ENCODE measurements at regions not wholly inside any gene's neighbourhood (a gene's known extent, or its start where the extent isn't known, plus 50 kb on each side); places are given as distances from the start of the nearest gene placed in this dataset.

DNA sequence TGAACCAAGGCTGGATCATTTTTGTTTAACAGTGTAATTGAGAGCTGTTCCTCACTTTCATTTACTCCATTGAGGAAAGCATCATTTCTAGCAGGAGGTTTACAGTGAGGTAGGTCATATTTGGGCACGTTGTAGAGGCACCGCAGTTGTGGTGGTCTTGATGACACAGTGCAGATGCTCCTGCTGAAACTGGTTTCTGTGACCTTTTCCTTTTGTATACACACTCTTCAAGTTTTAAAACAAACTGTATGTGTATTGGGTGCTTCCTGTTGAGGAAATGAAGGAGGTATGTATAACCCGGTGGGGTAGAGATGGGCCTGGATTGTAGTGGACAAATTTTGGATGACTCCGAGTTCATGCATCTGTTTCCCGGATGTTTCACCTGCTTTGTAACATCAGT, 456.3 kb upstream of the RGS6 start:
- 0 out of 2 replicates have a peak overlapping the region, but pooled peaks have one; percentile 14 for H3K27ac Mint-ChIP-seq
- DNase-seq (ENCODE audit: low spot score) = no peak
- no peak for TF ChIP-seq CTCF (conservative IDR thresholded peaks at IDR 0.05; ENCODE audit: low read depth in 2 of 2)
- no peak for TF ChIP-seq CREB1 (CRISPR knock-in tag; IDR thresholded peaks at IDR 0.05; ENCODE audit: low read depth)
- no peak for TF ChIP-seq POLR2AphosphoS5 (IDR thresholded peaks at IDR 0.05; ENCODE audit: low read depth)
- TF ChIP-seq STAT1 (IDR thresholded peaks at IDR 0.05; ENCODE audit: unreplicated experiment) = no peak
- no peak for TF ChIP-seq ZNF114 (CRISPR knock-in tag; IDR thresholded peaks at IDR 0.05)
- no peak for TF ChIP-seq EZH2phosphoT487 (IDR thresholded peaks at IDR 0.05; ENCODE audit: unreplicated experiment)
- TF ChIP-seq, protein P1, sequence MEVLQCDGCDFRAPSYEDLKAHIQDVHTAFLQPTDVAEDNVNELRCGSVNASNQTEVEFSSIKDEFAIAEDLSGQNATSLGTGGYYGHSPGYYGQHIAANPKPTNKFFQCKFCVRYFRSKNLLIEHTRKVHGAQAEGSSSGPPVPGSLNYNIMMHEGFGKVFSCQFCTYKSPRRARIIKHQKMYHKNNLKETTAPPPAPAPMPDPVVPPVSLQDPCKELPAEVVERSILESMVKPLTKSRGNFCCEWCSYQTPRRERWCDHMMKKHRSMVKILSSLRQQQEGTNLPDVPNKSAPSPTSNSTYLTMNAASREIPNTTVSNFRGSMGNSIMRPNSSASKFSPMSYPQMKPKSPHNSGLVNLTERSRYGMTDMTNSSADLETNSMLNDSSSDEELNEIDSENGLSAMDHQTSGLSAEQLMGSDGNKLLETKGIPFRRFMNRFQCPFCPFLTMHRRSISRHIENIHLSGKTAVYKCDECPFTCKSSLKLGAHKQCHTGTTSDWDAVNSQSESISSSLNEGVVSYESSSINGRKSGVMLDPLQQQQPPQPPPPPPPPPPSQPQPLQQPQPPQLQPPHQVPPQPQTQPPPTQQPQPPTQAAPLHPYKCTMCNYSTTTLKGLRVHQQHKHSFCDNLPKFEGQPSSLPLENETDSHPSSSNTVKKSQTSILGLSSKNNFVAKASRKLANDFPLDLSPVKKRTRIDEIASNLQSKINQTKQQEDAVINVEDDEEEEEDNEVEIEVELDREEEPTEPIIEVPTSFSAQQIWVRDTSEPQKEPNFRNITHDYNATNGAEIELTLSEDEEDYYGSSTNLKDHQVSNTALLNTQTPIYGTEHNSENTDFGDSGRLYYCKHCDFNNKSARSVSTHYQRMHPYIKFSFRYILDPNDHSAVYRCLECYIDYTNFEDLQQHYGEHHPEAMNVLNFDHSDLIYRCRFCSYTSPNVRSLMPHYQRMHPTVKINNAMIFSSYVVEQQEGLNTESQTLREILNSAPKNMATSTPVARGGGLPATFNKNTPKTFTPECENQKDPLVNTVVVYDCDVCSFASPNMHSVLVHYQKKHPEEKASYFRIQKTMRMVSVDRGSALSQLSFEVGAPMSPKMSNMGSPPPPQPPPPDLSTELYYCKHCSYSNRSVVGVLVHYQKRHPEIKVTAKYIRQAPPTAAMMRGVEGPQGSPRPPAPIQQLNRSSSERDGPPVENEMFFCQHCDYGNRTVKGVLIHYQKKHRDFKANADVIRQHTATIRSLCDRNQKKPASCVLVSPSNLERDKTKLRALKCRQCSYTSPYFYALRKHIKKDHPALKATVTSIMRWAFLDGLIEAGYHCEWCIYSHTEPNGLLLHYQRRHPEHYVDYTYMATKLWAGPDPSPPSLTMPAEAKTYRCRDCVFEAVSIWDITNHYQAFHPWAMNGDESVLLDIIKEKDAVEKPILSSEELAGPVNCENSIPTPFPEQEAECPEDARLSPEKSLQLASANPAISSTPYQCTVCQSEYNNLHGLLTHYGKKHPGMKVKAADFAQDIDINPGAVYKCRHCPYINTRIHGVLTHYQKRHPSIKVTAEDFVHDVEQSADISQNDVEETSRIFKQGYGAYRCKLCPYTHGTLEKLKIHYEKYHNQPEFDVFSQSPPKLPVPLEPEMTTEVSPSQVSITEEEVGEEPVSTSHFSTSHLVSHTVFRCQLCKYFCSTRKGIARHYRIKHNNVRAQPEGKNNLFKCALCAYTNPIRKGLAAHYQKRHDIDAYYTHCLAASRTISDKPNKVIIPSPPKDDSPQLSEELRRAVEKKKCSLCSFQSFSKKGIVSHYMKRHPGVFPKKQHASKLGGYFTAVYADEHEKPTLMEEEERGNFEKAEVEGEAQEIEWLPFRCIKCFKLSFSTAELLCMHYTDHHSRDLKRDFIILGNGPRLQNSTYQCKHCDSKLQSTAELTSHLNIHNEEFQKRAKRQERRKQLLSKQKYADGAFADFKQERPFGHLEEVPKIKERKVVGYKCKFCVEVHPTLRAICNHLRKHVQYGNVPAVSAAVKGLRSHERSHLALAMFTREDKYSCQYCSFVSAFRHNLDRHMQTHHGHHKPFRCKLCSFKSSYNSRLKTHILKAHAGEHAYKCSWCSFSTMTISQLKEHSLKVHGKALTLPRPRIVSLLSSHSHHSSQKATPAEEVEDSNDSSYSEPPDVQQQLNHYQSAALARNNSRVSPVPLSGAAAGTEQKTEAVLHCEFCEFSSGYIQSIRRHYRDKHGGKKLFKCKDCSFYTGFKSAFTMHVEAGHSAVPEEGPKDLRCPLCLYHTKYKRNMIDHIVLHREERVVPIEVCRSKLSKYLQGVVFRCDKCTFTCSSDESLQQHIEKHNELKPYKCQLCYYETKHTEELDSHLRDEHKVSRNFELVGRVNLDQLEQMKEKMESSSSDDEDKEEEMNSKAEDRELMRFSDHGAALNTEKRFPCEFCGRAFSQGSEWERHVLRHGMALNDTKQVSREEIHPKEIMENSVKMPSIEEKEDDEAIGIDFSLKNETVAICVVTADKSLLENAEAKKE (CRISPR knock-in tag; IDR thresholded peaks at IDR 0.05) = no peak
- no peak for TF ChIP-seq NANOG (IDR thresholded peaks at IDR 0.05; ENCODE audit: borderline replicate concordance)
- TF ChIP-seq REST (IDR thresholded peaks at IDR 0.05; ENCODE audit: unreplicated experiment) = no peak
- no peak for TF ChIP-seq ETS1 (IDR thresholded peaks at IDR 0.05)
- no peak for TF ChIP-seq ZNF331 (CRISPR knock-in tag; IDR thresholded peaks at IDR 0.05; ENCODE audit: low read depth)
- no peak for TF ChIP-seq EZH2 (IDR thresholded peaks at IDR 0.05; ENCODE audit: low read depth, unreplicated experiment)
- no peak for TF ChIP-seq JUNB (IDR thresholded peaks at IDR 0.05; ENCODE audit: unreplicated experiment)
- no peaks in the 10 kb centered on the region for H3K27me3 Mint-ChIP-seq (ENCODE audit: insufficient read depth, low read depth, poor library complexity)
- no peaks in the 10 kb centered on the region for H3K9me3 Mint-ChIP-seq
- Histone ChIP-seq H3K36me3 (ENCODE audit: insufficient read depth) (no peaks in the 10 kb centered on the region), H3K27me3 (ENCODE audit: insufficient read depth) (no peaks in the 10 kb centered on the region), H3K79me2 (replicated peaks; ENCODE audit: insufficient read depth) (peaks cover 48% of the 10 kb centered on the region), H3K4me2 (no peak overlapping the region), H2AFZ (no peak overlapping the region), H3F3A (replicated peaks; ENCODE audit: low read depth) (no peaks in the 10 kb centered on the region), H4K20me1 (replicated peaks; ENCODE audit: insufficient read depth) (peaks cover 5% of the 10 kb centered on the region; the same call in 1 of the 2 replicates), H3K27ac (ENCODE audit: low read depth) (no peak overlapping the region; the same call in 1 of the 2 replicates), H3K4me3 (no peak overlapping the region), H3K4me1 (ENCODE audit: insufficient read depth) (peaks cover 15% of the 10 kb centered on the region; the same call in 1 of the 2 replicates), H3K9me2 (ENCODE audit: insufficient read depth) (no peaks in the 10 kb centered on the region)
- no peak for ATAC-seq
- H3K4me3 Mint-ChIP-seq = no peak overlapping the region
- H3K4me1 Mint-ChIP-seq = peaks cover 45% of the 10 kb centered on the region
- H3K36me3 Mint-ChIP-seq (ENCODE audit: low read depth) = no peaks in the 10 kb centered on the region

Data from GM23338 (cell line).